ENCODE measurements at regions not wholly inside any gene's neighbourhood (a gene's known extent, or its start where the extent isn't known, plus 50 kb on each side); places are given as distances from the start of the nearest gene placed in this dataset.

DNA sequence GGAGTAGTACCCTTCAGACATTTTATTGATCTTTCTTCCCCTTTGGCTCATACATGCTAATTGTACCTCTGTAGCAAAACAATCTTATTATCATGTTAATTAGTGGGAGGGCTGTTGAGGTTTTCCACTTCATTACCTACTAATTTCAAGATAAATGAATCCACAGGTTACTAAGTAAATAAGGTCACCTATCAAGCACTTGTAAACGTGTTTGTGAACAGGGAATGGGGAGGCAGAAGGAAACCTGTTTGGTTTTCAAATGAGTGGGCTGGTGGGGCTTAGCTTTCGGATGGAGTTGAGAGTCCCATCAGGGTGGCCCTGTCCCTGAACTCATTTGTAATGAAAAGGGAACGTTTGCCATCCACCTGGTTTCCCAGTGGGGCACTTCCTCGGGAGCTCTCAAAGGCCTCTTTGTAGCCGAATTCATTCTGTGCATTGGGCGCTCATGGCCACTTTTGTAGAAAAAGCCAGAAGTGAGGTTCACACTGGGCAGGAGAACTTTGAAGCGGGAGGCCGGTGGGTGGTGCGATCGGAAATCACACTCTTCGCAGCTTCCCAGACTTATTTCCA is 419.8 kb upstream of the NR2F2 start:
- Histone ChIP-seq H3K4me1 (ENCODE audit: insufficient read depth, low read length) (peaks cover 15% of the 10 kb centered on the region), H3K36me3 (ENCODE audit: insufficient read depth, low read length) (no peaks in the 10 kb centered on the region), H3K9me3 (ENCODE audit: control insufficient read depth, insufficient read depth, low read length) (no peaks in the 10 kb centered on the region), H3K9ac (ENCODE audit: low read depth, low read length) (peak overlapping the region; percentile 19; the same call in 1 of the 2 replicates)

GRCh38 chr15:95911570-95912279 is 418.8 kb upstream of the NR2F2 start:
- Histone ChIP-seq H3K4me1 (ENCODE audit: insufficient read depth, low read length) (peaks cover 15% of the 10 kb centered on the region), H3K36me3 (ENCODE audit: insufficient read depth, low read length) (no peaks in the 10 kb centered on the region), H3K9ac (ENCODE audit: low read depth, low read length) (no peak overlapping the region), H3K9me3 (ENCODE audit: control insufficient read depth, insufficient read depth, low read length) (no peaks in the 10 kb centered on the region)

DNA sequence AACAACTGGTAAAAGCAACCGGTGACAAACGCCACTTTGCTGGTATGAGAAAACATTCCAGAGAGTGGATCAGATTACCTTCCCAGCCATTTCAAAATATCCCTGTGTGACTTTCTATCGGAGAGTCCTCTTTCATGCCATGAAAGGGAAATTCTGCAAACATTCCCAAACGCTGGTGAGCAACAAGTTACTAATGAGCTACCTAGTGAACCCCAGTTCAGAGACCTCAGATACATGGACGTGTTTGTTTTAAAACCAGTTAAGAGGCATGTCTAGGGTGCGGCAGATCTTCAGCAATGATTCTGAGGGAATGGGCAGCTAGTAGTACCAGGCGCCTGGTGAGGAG is 418.2 kb upstream of the NR2F2 start:
- Histone ChIP-seq H3K9ac (ENCODE audit: low read depth, low read length) (no peak overlapping the region), H3K4me1 (ENCODE audit: insufficient read depth, low read length) (peaks cover 15% of the 10 kb centered on the region), H3K36me3 (ENCODE audit: insufficient read depth, low read length) (no peaks in the 10 kb centered on the region), H3K9me3 (ENCODE audit: control insufficient read depth, insufficient read depth, low read length) (no peaks in the 10 kb centered on the region)

DNA sequence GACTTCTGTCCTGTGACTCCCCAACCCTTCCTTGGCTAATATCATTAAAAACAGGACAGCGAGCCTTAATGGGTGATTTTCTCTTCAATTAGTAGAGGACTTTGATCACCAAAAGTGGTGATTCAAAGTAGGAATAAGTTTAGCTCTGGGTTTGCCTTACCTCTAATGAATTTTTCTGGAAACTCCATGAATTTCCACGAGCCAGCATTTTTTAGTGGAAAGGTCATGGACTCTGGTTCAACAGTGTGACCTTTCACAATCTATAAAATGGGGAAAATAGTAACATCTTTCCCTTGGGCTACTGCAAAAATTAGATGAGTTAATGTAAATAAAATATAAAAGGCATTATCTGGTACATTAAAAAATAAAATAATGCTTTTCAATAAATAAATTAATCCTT is 417.8 kb upstream of the NR2F2 start:
- Histone ChIP-seq H3K9me3 (ENCODE audit: control insufficient read depth, insufficient read depth, low read length) (no peaks in the 10 kb centered on the region), H3K9ac (ENCODE audit: low read depth, low read length) (no peak overlapping the region), H3K4me1 (ENCODE audit: insufficient read depth, low read length) (peaks cover 15% of the 10 kb centered on the region), H3K36me3 (ENCODE audit: insufficient read depth, low read length) (no peaks in the 10 kb centered on the region)

DNA sequence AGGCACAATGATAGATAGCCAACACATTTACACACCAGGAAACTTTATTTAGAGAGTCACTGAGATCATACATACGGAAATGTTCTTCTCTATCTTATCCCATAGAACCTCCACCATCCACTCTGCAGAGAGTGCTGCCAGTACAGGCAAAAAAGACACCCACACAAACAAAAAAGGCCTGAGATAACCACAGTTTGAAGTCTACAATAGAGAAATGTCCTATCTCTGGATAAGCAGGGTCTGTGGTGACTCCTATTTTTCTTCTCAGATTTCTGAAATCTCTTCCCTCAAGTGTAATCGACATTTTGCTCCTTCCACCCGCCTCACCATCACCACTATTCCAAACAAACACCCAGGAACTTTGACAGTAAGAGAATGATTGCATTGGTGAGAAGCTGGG is 413.9 kb upstream of the NR2F2 start:
- Histone ChIP-seq H3K9me3 (ENCODE audit: control insufficient read depth, insufficient read depth, low read length) (no peaks in the 10 kb centered on the region), H3K36me3 (ENCODE audit: insufficient read depth, low read length) (no peaks in the 10 kb centered on the region), H3K4me1 (ENCODE audit: insufficient read depth, low read length) (peaks cover 8% of the 10 kb centered on the region), H3K9ac (ENCODE audit: low read depth, low read length) (no peak overlapping the region)

- Histone ChIP-seq H3K36me3 (ENCODE audit: insufficient read depth, low read length) (no peaks in the 10 kb centered on the region), H3K9me3 (ENCODE audit: control insufficient read depth, insufficient read depth, low read length) (no peaks in the 10 kb centered on the region), H3K4me1 (ENCODE audit: insufficient read depth, low read length) (no peaks in the 10 kb centered on the region), H3K9ac (ENCODE audit: low read depth, low read length) (no peak overlapping the region)
Observed at GRCh38 chr15:95918525-95918924, 412.0 kb upstream of the NR2F2 start.

DNA sequence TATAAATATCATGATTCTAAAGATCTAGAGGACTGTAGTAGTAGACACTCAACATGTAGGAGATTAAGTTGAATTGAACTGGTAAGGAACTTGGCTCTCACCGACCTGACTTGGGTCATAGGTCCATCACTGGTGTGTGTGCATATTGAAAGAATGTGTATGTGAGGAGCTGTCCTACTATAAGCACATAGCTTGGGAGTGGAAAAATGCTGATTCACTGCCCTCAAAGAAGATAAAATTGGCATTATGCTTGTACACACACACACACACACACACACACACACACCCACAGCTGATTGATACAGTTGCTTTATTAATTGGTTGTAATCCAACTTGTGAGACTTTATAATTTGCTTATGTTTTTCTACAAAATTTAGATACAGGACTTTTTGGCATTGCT is 411.0 kb upstream of the NR2F2 start:
- Histone ChIP-seq H3K9ac (ENCODE audit: low read depth, low read length) (no peak overlapping the region), H3K9me3 (ENCODE audit: control insufficient read depth, insufficient read depth, low read length) (no peaks in the 10 kb centered on the region), H3K4me1 (ENCODE audit: insufficient read depth, low read length) (no peaks in the 10 kb centered on the region), H3K36me3 (ENCODE audit: insufficient read depth, low read length) (no peaks in the 10 kb centered on the region)

- H3K9me3 ChIP-seq (ENCODE audit: control insufficient read depth, insufficient read depth, low read length) = no peaks in the 10 kb centered on the region
- no peak overlapping the region for H3K9ac ChIP-seq (ENCODE audit: low read depth, low read length)
- no peaks in the 10 kb centered on the region for H3K36me3 ChIP-seq (ENCODE audit: insufficient read depth, low read length)
Observed at GRCh38 chr15:95921404-95921803, 409.1 kb upstream of the NR2F2 start.

DNA sequence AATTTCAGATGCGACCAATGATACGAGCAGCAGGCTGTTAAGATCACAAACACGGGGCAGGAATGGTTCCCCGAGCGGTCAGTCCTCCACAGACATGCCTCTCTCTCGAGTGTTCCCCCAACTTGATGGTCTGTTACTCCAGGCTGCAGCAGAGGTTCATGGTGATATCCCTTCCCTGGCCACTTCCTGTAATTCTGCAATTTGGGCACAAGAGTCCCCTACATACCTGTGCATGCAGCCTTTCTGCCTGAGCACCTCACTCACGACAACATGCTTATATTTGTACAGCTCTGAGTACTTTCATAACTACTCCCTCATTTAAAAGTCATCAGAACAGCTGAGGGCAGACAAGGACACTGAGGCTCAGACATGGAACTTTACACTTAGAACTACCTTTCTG is 408.1 kb upstream of the NR2F2 start:
- no peaks in the 10 kb centered on the region for H3K9me3 ChIP-seq (ENCODE audit: control insufficient read depth, insufficient read depth, low read length)
- no peaks in the 10 kb centered on the region for H3K4me1 ChIP-seq (ENCODE audit: insufficient read depth, low read length)
- H3K9ac ChIP-seq (ENCODE audit: low read depth, low read length) = no peak overlapping the region
- no peaks in the 10 kb centered on the region for H3K36me3 ChIP-seq (ENCODE audit: insufficient read depth, low read length)

More at GRCh38 chr15:95921404-95921803, 409.1 kb upstream of the NR2F2 start:
- H3K4me1 ChIP-seq (ENCODE audit: insufficient read depth, low read length) = no peaks in the 10 kb centered on the region

DNA sequence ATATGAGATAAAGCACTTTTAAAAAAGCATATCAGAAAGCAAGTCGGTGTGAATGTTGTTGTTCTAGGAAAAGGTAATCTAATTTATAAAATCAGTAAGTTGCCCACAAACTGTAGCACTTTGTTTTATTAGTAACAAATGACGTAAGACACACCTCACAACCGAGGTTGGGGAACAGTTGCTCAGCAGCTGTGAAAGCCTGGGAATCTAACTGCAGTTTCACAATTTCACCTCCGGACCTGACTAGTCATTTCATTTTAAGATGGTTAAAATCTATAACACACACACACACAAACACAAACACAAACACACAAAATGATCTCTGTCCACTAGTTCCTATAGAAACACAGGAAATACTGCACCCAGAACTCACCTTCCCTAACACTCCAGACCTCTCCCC is 406.7 kb upstream of the NR2F2 start:
- H3K4me1 ChIP-seq (ENCODE audit: insufficient read depth, low read length) = no peaks in the 10 kb centered on the region
- no peaks in the 10 kb centered on the region for H3K36me3 ChIP-seq (ENCODE audit: insufficient read depth, low read length)
- H3K9me3 ChIP-seq (ENCODE audit: control insufficient read depth, insufficient read depth, low read length) = no peaks in the 10 kb centered on the region
- no peak overlapping the region for H3K9ac ChIP-seq (ENCODE audit: low read depth, low read length)

DNA sequence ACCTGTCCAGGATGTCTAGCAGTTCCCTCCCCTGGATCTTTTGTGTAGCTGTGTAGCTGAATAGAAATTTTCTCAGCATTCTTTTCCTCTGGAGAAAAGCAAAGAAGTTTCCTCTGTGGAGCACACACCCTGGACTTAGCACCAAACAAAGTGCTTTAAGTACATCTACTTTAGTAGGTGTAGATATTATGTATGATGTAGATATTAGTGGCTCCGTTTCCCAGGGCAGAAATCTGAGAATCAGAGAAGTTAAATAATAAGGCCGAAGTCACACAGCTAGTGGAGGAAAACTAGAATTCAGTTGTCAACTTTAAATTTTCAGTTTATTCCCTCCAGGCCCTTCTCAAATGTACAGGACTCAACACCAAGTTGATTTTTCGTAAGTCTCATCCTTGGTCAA is 401.7 kb upstream of the NR2F2 start:
- Histone ChIP-seq H3K9ac (ENCODE audit: low read depth, low read length) (no peak overlapping the region), H3K9me3 (ENCODE audit: control insufficient read depth, insufficient read depth, low read length) (no peaks in the 10 kb centered on the region), H3K36me3 (ENCODE audit: insufficient read depth, low read length) (no peaks in the 10 kb centered on the region), H3K4me1 (ENCODE audit: insufficient read depth, low read length) (no peaks in the 10 kb centered on the region)

DNA sequence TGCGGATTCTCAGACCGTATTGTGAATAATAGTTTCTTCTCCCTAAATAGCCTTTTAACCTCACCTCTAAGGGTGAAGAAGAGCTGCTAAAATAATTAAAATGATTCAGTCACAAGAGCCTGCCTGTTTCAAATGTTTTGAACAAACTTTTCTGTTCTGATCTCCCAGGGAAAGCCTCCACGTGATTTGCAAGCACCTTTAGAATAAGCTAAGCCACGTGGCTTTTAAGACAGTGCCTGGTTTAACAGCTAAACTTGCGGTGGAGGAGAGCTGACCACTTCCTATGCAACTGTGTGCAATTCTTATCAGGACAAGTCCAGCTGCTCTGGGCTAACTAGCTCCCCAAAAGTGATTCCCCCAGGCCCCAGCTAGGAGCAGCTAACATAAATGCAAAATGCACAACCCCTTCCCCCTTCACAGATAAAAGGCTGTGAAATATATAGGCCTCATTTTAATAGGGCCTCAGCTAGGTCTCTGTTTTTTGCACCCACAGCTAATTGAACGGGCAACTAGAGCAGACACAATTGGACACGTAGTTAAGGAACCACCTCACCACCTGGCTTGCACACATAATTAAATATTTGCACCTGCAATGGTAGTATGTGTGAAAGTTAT is 401.2 kb upstream of the NR2F2 start:
- H3K9me3 ChIP-seq (ENCODE audit: control insufficient read depth, insufficient read depth, low read length) = no peaks in the 10 kb centered on the region
- H3K36me3 ChIP-seq (ENCODE audit: insufficient read depth, low read length) = no peaks in the 10 kb centered on the region
- H3K4me1 ChIP-seq (ENCODE audit: insufficient read depth, low read length) = no peaks in the 10 kb centered on the region
- H3K9ac ChIP-seq (ENCODE audit: low read depth, low read length) = no peak overlapping the region

DNA sequence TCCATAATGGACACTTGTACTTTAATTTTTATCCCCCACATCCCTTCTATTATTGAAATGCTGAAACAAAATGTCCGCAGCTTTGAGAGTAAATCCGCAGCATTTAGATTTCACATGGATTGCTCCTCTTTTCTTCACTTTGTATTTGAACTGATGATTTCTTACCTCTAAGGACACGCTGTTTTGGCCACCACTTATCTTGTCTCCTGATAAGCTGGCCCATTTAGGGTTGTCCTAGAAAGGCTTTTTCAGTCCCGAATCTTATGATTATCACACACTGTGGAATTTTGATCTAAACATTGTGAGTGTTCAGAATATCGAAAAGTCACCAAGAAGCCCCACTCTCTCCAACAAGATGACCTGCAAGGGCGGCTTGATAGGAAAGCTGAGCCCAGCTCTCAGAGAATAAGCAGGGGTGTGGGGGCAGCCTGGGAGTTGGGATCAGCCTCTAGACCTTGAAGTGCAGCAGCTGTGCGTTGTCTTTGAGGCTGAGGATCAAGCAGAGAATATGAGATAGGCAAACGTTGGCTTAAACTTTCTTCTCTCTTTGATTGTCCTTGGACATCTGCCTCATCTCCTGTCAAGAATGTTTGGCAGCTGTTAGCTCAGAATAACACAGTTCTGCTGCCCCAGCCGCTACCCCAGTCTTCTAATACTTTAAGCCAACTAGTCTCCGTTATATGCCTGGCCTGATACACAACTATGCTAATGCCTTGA is 399.7 kb upstream of the NR2F2 start:
- Histone ChIP-seq H3K9me3 (ENCODE audit: control insufficient read depth, insufficient read depth, low read length) (no peaks in the 10 kb centered on the region), H3K4me1 (ENCODE audit: insufficient read depth, low read length) (no peaks in the 10 kb centered on the region)

GRCh38 chr15:95931619-95932018 is 398.9 kb upstream of the NR2F2 start:
- no peak overlapping the region for H3K9ac ChIP-seq (ENCODE audit: low read depth, low read length)
- no peaks in the 10 kb centered on the region for H3K4me1 ChIP-seq (ENCODE audit: insufficient read depth, low read length)
- no peaks in the 10 kb centered on the region for H3K9me3 ChIP-seq (ENCODE audit: control insufficient read depth, insufficient read depth, low read length)

More for the DNA sequence above, 399.7 kb upstream of the NR2F2 start:
- Histone ChIP-seq H3K9ac (ENCODE audit: low read depth, low read length) (no peak overlapping the region), H3K36me3 (ENCODE audit: insufficient read depth, low read length) (no peaks in the 10 kb centered on the region)

DNA sequence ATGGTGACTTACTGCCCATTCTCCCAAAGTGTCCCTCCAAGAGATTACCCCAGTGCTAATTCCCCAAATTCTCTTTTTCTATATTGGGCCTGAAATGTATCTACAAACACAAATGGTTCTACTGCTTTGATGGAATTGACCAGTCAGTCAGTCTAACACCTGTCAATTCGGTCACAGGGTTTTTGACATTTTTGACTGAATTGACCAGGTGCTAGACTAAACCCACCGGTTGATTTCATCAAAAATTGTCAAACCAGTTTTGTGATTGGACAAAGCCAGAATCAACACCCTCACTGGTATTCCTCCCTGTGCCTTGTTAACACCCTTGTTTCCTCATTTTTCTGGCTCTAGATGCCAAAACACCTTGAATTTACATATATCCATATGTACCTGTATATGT is 398.4 kb upstream of the NR2F2 start:
- Histone ChIP-seq H3K9me3 (ENCODE audit: control insufficient read depth, insufficient read depth, low read length) (no peaks in the 10 kb centered on the region), H3K4me1 (ENCODE audit: insufficient read depth, low read length) (no peaks in the 10 kb centered on the region), H3K36me3 (ENCODE audit: insufficient read depth, low read length) (no peaks in the 10 kb centered on the region), H3K9ac (ENCODE audit: low read depth, low read length) (no peak overlapping the region)

More at GRCh38 chr15:95931619-95932018, 398.9 kb upstream of the NR2F2 start:
- no peaks in the 10 kb centered on the region for H3K36me3 ChIP-seq (ENCODE audit: insufficient read depth, low read length)
